Dedifferentiated amniotic fluid mesenchymal stem cell (primary cell): ENCODE measurements at regions not wholly inside any gene's neighbourhood (a gene's known extent, or its start where the extent isn't known, plus 50 kb on each side); places are given as distances from the start of the nearest gene placed in this dataset.

Source experiments
- DNase-seq: peaks from one replicate; pipeline ENCODE4 v3.0.0-alpha.2; 2016; ENCODE audit errors: extremely low spot score

DNA sequence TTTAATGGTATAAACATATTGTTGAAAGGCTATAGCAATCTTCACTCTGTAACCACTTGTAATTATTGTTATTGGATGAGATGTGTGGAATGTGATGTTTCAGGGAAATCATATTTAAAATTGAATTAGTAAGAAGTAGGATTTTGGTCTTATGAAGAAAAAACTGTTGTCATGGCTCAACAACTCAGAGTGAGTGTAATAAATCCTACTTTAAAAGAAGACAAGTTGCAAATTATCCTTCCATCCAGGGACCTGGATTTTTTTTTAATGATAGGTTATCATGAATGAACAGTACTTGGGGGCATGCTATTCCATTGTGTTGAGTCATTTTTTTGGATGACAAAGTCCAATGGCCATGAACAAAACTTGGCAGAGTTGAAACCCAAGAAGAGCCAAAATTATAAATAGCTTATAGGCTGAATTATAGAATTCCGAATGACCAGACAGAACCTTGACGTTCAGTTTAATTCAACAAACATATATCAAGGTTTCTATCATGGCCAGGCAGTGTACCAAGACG is 625.5 kb upstream of the ZNF717 start:
- DNase-seq = no peak

GRCh38 chr3:76415384-76415783 is 624.5 kb upstream of the ROBO2 start:
- DNase-seq = no peak

GRCh38 chr3:76429581-76430177 is 610.2 kb upstream of the ROBO2 start:
- no peak for DNase-seq

DNA sequence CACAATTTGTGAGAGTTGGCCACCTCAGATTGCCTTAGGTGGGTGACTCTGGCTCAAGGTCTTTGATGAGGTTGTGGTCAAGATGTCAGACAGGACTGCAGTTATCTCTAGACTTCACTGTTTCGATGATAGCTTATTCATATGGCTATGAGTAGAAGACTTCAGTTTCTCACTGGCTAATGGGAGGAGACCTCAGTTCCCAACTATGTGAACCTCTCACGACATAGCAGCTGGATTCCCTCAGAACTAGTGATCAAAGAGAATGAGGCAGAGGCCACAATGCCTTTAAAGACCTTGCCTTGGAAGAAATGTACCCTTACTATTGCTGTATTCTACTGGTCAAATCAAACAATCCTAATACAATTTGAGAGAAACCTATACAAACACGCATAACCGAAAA is 607.5 kb upstream of the ROBO2 start:
- no peak for DNase-seq

DNA sequence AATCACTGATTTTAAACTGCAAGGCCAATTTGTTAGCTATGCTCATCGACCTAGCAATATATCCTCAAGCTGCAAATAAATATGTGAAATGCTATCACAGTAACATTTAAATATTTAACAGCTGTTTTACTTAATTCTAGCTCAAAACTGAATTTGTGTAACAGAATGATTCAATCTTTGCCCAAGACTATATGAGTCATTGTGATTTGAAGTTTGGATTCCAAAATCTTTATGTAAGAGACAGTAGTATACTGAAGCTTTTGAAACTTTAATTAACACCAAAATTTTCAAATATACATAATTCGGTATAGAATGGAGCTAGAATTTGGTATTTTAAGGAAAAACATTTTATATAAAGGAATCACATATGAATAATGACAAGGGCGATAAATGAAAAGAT is 603.0 kb upstream of the ROBO2 start:
- DNase-seq = peak; percentile 87

GRCh38 chr3:76438971-76439370 is 600.9 kb upstream of the ROBO2 start:
- DNase-seq = no peak

- DNase-seq = no peak
Observed at GRCh38 chr3:76442374-76442915, 597.5 kb upstream of the ROBO2 start.

DNA sequence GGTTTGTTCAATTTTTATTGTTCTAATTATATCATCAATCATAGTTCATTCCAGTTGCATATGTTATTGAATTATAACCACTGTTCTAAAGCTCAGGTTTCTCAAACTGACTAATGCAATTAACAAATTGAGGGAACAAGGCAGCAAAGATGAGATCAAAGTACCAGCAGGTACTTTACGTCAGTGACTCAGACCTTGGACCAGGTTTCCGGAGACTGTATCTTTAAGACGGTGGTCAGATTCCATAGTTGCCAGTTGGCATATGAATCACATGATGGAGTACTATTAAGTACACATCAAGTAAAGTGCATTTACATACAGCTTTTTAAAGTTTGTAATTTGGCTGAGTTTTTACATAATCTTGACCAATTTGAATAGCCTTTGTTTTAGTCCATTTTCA is 583.6 kb upstream of the ROBO2 start:
- no peak for DNase-seq

DNA sequence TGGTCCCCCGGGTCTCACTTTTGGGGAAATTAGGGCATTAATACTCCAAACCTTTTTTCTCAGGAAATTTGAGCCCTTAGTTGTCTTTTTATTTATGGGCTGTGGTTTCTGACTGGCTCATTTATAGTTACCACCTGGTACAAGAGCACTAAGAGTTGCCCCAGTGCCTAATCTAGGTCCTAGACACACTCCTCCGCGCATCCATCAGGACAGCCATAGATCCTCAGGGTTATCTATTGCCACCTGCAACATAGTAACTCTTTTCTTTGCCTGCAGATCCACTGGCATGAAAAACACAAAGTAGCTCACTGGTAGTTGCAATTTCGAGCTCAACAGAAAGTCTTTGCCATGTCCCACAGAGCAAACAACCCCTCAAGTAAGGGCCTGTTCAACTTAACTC is 576.4 kb upstream of the ROBO2 start:
- DNase-seq = no peak

DNA sequence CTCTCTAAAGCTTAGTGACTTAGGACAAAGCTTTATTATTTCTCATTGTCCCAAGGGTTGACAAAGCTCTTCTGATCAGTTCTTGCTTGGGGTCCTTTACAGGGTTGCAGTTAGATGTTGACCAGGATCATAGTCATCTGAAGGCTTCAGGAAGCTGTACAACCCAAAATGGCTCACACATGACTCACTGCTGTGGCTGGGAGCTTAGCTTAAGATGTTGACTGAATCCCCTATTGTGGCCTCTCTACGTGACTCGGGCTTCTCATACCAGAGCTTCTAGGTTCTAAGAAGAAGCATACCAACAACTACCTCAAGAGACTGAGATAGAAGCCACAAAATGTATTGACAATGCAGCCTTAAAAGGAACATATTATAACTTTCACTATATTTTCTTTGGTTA is 569.6 kb upstream of the ROBO2 start:
- DNase-seq = peak; percentile 77

DNA sequence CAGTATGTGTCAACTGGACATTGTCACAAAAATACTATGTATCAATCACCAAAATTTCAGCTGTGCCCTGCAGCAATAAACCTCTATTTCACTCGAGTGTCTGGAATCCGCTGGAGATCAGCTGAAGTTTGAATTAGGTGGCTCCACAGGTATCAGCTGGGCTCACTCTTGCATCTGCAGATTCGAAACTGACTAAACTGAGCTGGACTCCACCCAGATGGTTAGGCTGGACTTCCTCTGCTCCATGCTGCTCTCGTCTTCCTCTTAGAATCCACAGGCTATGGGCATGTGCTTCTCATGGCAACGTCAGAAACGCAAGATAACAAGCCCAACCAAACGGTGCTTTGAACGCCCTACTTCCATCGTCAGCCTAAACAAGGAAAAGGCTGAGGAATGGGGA is 565.3 kb upstream of the ROBO2 start:
- no peak for DNase-seq

DNA sequence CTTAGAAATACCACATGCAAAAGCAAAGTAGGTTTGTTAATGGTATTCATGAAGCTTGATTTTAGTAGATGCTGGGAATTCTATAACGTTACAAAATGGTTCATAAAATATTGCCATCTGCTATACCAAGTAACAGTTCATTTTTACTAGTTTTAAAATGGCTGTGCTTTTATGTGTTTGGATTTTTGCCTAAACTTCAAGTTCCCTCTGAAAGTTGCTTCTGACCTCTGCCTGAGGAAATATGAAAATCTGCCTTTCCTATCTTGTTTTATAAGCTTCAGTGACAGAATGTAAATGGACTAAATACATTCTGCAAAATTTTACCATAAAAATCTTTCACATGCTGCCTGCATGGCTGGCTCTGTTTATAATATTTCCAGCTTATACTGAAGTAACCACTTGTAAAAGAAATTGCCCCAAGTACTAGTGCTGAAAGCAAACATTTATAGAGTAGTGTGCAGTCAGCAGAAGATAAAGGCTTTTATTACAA is 560.7 kb upstream of the ROBO2 start:
- DNase-seq = no peak

DNA sequence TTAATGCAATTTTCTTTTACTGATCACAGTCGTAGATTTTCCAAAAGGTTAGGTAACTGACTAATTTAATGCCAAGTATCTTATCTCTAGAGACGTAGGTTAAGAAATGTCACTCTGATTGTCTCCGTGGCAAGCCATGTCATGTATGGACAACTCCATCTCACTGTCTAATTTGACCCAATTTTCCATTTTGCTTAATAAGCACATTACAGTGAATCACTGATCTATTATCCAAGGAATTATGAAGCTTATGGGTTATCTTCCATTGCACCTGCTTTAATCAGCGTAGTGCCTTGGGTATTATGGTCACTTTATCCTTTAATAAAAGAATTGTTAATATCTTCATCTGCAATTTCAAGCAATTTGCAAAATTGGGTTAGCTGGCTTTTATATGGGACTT is 557.4 kb upstream of the ROBO2 start:
- no peak for DNase-seq

- DNase-seq = no peak
Observed at GRCh38 chr3:76487446-76487845, 552.5 kb upstream of the ROBO2 start.

- DNase-seq = no peak
Observed at GRCh38 chr3:76490064-76490463, 549.8 kb upstream of the ROBO2 start.

- no peak for DNase-seq
Observed at GRCh38 chr3:76495216-76495615, 544.7 kb upstream of the ROBO2 start.

DNA sequence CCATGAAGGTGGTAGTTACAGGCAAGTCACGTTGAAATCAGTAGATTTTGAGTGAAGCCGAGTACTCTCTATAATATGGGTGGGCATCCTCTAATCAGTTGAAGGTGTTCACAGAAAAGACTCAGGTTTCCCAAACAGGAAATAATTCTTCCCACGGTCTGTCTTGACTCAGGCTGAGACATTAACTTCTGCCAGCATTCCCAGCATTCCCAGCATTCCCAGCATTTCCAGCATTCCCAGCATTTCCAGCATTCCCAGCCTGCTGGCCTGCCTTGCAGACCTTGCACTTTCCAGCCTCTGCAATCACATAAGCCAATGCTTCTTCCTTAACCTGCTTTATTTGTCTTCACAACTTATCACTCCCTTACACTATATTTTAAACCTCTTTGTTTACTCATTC is 542.3 kb upstream of the ROBO2 start:
- DNase-seq = peak; percentile 18

GRCh38 chr3:76500746-76501275 is 539.1 kb upstream of the ROBO2 start:
- peak; percentile 56 for DNase-seq

- no peak for DNase-seq
Observed at GRCh38 chr3:76501315-76501714, 538.6 kb upstream of the ROBO2 start.

GRCh38 chr3:76502076-76502475 is 537.8 kb upstream of the ROBO2 start:
- no peak for DNase-seq

DNA sequence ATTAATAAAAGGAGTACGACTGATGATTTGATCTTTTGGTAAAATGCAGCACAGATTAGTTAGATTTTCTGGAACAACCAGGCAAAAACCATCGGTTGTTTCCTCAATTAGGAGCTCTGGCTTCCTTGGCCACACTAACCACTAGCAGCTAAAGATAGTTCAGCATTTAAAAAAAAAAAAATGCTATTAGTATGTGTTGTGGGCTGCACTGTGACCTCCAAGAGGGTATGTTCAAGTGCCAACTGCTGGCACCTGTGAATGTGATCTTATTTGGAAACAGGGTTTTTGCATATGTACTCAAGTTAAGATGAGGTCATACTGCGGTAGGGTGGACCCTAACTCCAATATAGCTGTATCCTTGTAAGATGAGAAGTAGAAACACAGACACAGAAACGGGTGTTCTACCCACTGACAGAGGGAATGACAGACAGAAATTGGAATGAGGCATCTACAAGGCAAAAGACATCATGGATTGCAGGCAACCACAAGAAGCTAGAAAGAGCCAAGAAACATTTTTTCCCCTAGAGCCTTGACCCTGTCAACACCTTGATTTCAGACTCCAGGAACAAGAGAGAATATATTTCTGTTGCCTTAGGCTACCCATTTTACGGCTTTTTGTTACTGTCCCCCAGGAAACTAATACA is 534.6 kb upstream of the ROBO2 start:
- DNase-seq = no peak

GRCh38 chr3:76509179-76509830 is 530.6 kb upstream of the ROBO2 start:
- no peak for DNase-seq

DNA sequence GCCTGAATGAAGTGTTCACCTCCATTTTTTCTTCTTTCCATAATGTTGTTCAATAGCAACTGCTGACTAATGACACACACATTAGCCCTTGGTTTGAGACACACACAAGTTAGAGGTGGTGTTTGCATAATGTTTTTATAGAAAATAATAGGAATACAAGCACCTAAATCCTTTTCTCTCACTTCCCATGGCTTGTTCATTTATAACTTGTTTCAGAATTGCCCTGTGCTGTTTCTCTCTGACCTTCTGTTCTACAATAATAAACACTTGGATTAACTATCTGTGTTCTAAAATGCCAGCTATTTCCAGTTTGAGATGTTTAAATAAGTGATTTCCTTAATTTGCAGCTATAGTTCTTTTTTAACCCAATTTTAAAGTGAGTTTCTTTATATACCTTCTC is 525.1 kb upstream of the ROBO2 start:
- no peak for DNase-seq
